ENCODE measurements at regions not wholly inside any gene's neighbourhood (a gene's known extent, or its start where the extent isn't known, plus 50 kb on each side); places are given as distances from the start of the nearest gene placed in this dataset.

DNA sequence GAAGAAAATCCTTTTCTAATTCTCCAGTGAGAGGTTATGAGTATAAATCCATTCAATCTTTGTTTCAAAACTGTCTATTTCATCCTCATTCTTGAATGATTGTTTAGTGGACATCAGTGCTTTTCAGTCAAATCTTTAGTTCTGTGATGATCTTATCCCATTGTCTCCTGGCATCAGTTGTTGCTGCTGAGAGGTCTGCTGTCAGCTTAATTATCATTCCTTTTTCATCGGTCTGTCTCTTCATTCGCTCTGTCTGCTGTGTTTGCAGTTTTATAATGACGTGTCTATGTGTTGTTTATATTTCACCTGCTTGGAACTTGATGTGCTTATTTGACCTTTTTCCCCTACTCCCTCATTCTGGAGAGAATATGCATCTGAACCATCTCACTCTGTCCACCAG is 69.2 kb upstream of the GLI2 start:
- TF ChIP-seq, protein P1, sequence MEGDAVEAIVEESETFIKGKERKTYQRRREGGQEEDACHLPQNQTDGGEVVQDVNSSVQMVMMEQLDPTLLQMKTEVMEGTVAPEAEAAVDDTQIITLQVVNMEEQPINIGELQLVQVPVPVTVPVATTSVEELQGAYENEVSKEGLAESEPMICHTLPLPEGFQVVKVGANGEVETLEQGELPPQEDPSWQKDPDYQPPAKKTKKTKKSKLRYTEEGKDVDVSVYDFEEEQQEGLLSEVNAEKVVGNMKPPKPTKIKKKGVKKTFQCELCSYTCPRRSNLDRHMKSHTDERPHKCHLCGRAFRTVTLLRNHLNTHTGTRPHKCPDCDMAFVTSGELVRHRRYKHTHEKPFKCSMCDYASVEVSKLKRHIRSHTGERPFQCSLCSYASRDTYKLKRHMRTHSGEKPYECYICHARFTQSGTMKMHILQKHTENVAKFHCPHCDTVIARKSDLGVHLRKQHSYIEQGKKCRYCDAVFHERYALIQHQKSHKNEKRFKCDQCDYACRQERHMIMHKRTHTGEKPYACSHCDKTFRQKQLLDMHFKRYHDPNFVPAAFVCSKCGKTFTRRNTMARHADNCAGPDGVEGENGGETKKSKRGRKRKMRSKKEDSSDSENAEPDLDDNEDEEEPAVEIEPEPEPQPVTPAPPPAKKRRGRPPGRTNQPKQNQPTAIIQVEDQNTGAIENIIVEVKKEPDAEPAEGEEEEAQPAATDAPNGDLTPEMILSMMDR (IDR thresholded peaks at IDR 0.05): no peak
- TF ChIP-seq POLR2A (IDR thresholded peaks at IDR 0.05): no peak

Measured in esophagus squamous epithelium (tissue), 4 donors.